Heart left ventricle (tissue), 16 donors: ENCODE measurements at regions not wholly inside any gene's neighbourhood (a gene's known extent, or its start where the extent isn't known, plus 50 kb on each side); places are given as distances from the start of the nearest gene placed in this dataset.

Source experiments
- ATAC-seq, 4 donors: fragments of 200-7000 bp; cut with Tn5 transposase; one replicate each; pipeline ENCODE4 v1.9.1; 2020 to 2022; ENCODE audit warnings: moderate library complexity in 4 of 4, mild to moderate bottlenecking in 3 of 4, moderate number of reproducible peaks in 1 of 4
- DNase-seq, 5 donors: peaks; one replicate each; pipeline ENCODE4 v3.0.0-alpha.2; 2020
- H3K27ac ChIP-seq, 12 donors: fragments of 200-600 bp; sonication (generic) in 4 of 12; one replicate each; pipeline versions ENCODE4 v1.5.0 to v1.8.0; 2016 to 2022; ENCODE audit warnings: mild to moderate bottlenecking in 2 of 12
- H3K27me3 ChIP-seq, 9 donors: fragments of 200-600 bp; sonication (generic) in 2 of 9; one replicate each; pipeline versions ENCODE4 v1.5.1 to v1.8.0; 2016 to 2022; ENCODE audit warnings: mild to moderate bottlenecking in 3 of 9
- H3K36me3 ChIP-seq, 9 donors: fragments of 200-600 bp; sonication (generic) in 2 of 9; one replicate each; pipeline versions ENCODE4 v1.5.0 to v1.8.0; 2018 to 2022; ENCODE audit warnings: mild to moderate bottlenecking in 2 of 9
- H3K4me1 ChIP-seq, 12 donors: fragments of 200-600 bp; sonication (generic) in 4 of 12; one replicate each; pipeline versions ENCODE4 v1.5.0 to v1.8.0; 2016 to 2022; ENCODE audit warnings: mild to moderate bottlenecking in 3 of 12
- H3K4me3 ChIP-seq, 12 donors: fragments of 200-600 bp; sonication (generic) in 4 of 12; one replicate each; pipeline versions ENCODE4 v1.5.0 to v1.8.0; 2017 to 2022; ENCODE audit warnings: mild to moderate bottlenecking in 9 of 12, moderate library complexity in 4 of 12
- H3K9me3 ChIP-seq, 12 donors: fragments of 200-600 bp; sonication (generic) in 4 of 12; one replicate each; pipeline versions ENCODE4 v1.5.0 to v1.8.0; 2016 to 2022; ENCODE audit warnings: mild to moderate bottlenecking in 1 of 12
- POLR2A ChIP-seq, 2 donors: fragments of 450-650 bp; IDR thresholded peaks; one replicate each; pipeline ENCODE4 v1.6.1; 2017; ENCODE audit warnings: antibody characterized with exemption in 2 of 2, mild to moderate bottlenecking in 2 of 2, moderate library complexity in 2 of 2
- WGBS, 4 donors: extraction: QIAGEN DNeasy Blood & Tissue Kit in 2 of 4; methylation state at CpG; one replicate each; pipeline versions ENCODE4 v1.1.5 to v1.1.7; 2013 to 2018; 5-methylcytosine and 5-hydroxymethylcytosine counted together
- intact Hi-C, 10 donors: fragments of 100-400 bp; cut with DNase I; formaldehyde crosslinking; loops; one replicate each; pipeline versions ENCODE4 v1.11.1 to v1.14.2; 2022
- TF ChIP-seq, protein P1 (sequence below), 12 donors: fragments of 200-600 bp; sonication (generic) in 4 of 12; IDR thresholded peaks; one replicate each; pipeline versions ENCODE4 v1.5.0 to v1.8.0; 2018 to 2022; ENCODE audit warnings: antibody characterized with exemption in 12 of 12, mild to moderate bottlenecking in 5 of 12
- donor health status: ischemic (EF 13 %, LVEDD 7.1; RV severe dilation, severe dysfunction).
- donor health status: healthy with polysubstance abuse.
- donor health status: DM: no; HTN: yes; CAD: no.
- donor health status: DM: no; HTN: no; CAD: no.
- donor health status: ischemic (EF 25% LVEDD 6.9; RV normal size, moderate dysfunction).
- donor health status: ischemic (EF 25% LVEDD 5.7; RV mildly dilated, moderate dysfunction).
- donor health status: healthy.
- donor health status: DM: yes; HTN: yes; CAD: no.
- donor health status: ischemic (EF 35%, LVEDD 5.7; RV mildly dilated, moderate dysfunction).
- donor health status: nonischemic (EF 11% LVEDD 7.7; RV severe dilation, severe dysfunction).
- donor health status: DM: yes; HTN: yes; CAD: no.
- donor health status: PGD.
- donor health status: ischemic (EF 29% LVEDD 5.4; RV normal size, mild dysfunction).
- donor health status: nonischemic (EF 23%, LVEDD 6.1; RV moderate dilation, normal function).

GRCh38 chrX:9164086-9164485 is 130.2 kb upstream of the FAM9B start:
- H3K4me1 ChIP-seq, result peaks cover 0 to 4% (median 0%) of the 10 kb centered on the region in 12 donors
- no peaks in the 10 kb centered on the region for H3K36me3 ChIP-seq
- TF ChIP-seq, protein P1, sequence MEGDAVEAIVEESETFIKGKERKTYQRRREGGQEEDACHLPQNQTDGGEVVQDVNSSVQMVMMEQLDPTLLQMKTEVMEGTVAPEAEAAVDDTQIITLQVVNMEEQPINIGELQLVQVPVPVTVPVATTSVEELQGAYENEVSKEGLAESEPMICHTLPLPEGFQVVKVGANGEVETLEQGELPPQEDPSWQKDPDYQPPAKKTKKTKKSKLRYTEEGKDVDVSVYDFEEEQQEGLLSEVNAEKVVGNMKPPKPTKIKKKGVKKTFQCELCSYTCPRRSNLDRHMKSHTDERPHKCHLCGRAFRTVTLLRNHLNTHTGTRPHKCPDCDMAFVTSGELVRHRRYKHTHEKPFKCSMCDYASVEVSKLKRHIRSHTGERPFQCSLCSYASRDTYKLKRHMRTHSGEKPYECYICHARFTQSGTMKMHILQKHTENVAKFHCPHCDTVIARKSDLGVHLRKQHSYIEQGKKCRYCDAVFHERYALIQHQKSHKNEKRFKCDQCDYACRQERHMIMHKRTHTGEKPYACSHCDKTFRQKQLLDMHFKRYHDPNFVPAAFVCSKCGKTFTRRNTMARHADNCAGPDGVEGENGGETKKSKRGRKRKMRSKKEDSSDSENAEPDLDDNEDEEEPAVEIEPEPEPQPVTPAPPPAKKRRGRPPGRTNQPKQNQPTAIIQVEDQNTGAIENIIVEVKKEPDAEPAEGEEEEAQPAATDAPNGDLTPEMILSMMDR (IDR thresholded peaks at IDR 0.05), result no peak
- no peak for TF ChIP-seq POLR2A (IDR thresholded peaks at IDR 0.05)
- H3K27me3 ChIP-seq, result peaks cover 0 to 12% (median 0%) of the 10 kb centered on the region in 9 donors
- DNase-seq, result no peak
- WGBS, 4 donors, result 85 to 96% (median 91%) methylated on average over 7 of the region's 7 CpGs
- no peak for ATAC-seq
- no peak overlapping the region for H3K4me3 ChIP-seq
- intact Hi-C loops, result no loop called here
- H3K27ac ChIP-seq, result no peak overlapping the region
- peaks cover 0 to 12% (median 1%) of the 10 kb centered on the region in 12 donors for H3K9me3 ChIP-seq

GRCh38 chrX:9164533-9165426 is 130.9 kb upstream of the FAM9B start:
- H3K9me3 ChIP-seq, result peaks cover 0 to 18% (median 1%) of the 10 kb centered on the region in 12 donors
- intact Hi-C loops, result no loop called here

GRCh38 chrX:9166584-9166944 is 132.6 kb upstream of the FAM9B start:
- 74 to 94% (median 89%) methylated on average over 1 of the region's 1 CpG for WGBS, 4 donors
- no peak overlapping the region for H3K27ac ChIP-seq
- TF ChIP-seq POLR2A (IDR thresholded peaks at IDR 0.05), result no peak
- TF ChIP-seq, protein P1 (IDR thresholded peaks at IDR 0.05), result no peak
- H3K4me1 ChIP-seq, result peaks cover 0 to 4% (median 0%) of the 10 kb centered on the region in 12 donors
- DNase-seq (no peak), ATAC-seq (no peak)
- no peak overlapping the region for H3K4me3 ChIP-seq
- intact Hi-C loops, result no loop called here
- H3K36me3 ChIP-seq, result no peaks in the 10 kb centered on the region
- H3K27me3 ChIP-seq, result peaks cover 0 to 7% (median 0%) of the 10 kb centered on the region in 9 donors
- peaks cover 0 to 18% (median 1%) of the 10 kb centered on the region in 12 donors for H3K9me3 ChIP-seq

More at GRCh38 chrX:9164533-9165426, 130.9 kb upstream of the FAM9B start:
- no peak overlapping the region for H3K4me3 ChIP-seq
- ATAC-seq, result no peak
- 86 to 87% (median 87%) methylated on average over 11 of the region's 11 CpGs for WGBS, 4 donors
- TF ChIP-seq, protein P1 (IDR thresholded peaks at IDR 0.05), result no peak
- TF ChIP-seq POLR2A (IDR thresholded peaks at IDR 0.05), result no peak
- H3K27ac ChIP-seq, result no peak overlapping the region
- H3K27me3 ChIP-seq, result peaks cover 0 to 11% (median 0%) of the 10 kb centered on the region in 9 donors
- peaks cover 0 to 4% (median 0%) of the 10 kb centered on the region in 12 donors for H3K4me1 ChIP-seq
- DNase-seq, result no peak
- H3K36me3 ChIP-seq, result no peaks in the 10 kb centered on the region

- H3K4me1 ChIP-seq, result no peaks in the 10 kb centered on the region
- DNase-seq, result no peak
- intact Hi-C loops, result no loop called here
- H3K9me3 ChIP-seq, result peaks cover 0 to 21% (median 1%) of the 10 kb centered on the region in 12 donors
- ATAC-seq, result no peak
- H3K27ac ChIP-seq, result no peak overlapping the region
- no peaks in the 10 kb centered on the region for H3K36me3 ChIP-seq
- WGBS, 4 donors, result 75 to 79% (median 79%) methylated on average over 7 of the region's 7 CpGs
- no peak overlapping the region for H3K4me3 ChIP-seq
- no peak for TF ChIP-seq POLR2A (IDR thresholded peaks at IDR 0.05)
- TF ChIP-seq, protein P1 (IDR thresholded peaks at IDR 0.05), result no peak
- H3K27me3 ChIP-seq, result peaks cover 0 to 5% (median 0%) of the 10 kb centered on the region in 9 donors
Measured at GRCh38 chrX:9171841-9172463, 138.0 kb upstream of the FAM9B start.
